GM12873 (cell line): ENCODE measurements at regions not wholly inside any gene's neighbourhood (a gene's known extent, or its start where the extent isn't known, plus 50 kb on each side); places are given as distances from the start of the nearest gene placed in this dataset.

ENCODE experiments used
- TF ChIP-seq, protein P1 (sequence below): IDR thresholded peaks from 2 replicates; pipeline ENCODE4 v1.5.1; 2012; ENCODE audit warnings: low read depth, mild to moderate bottlenecking, moderate library complexity, low read length, control low read depth; ENCODE audit not compliant: insufficient read depth; ENCODE audit errors: missing control alignments

DNA sequence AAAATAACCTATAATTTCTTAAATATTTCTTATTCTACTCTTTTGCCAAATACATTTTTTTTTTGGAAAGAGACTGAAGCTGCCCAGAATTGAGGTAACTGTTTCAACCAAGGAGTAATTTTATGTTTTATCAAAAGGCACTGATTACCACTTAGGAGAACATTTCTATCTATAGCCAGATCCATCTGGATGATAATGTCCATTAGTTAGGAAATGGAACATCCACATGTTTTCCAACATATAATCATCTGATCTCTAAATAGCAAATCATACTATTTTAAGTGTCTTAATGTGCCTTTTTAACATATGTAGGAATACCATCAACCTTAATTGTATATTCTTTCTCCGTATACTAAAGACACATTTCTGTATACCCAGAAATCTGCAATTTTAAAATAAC lies 1068.9 kb downstream of the NXPH1 start:
- TF ChIP-seq, protein P1, sequence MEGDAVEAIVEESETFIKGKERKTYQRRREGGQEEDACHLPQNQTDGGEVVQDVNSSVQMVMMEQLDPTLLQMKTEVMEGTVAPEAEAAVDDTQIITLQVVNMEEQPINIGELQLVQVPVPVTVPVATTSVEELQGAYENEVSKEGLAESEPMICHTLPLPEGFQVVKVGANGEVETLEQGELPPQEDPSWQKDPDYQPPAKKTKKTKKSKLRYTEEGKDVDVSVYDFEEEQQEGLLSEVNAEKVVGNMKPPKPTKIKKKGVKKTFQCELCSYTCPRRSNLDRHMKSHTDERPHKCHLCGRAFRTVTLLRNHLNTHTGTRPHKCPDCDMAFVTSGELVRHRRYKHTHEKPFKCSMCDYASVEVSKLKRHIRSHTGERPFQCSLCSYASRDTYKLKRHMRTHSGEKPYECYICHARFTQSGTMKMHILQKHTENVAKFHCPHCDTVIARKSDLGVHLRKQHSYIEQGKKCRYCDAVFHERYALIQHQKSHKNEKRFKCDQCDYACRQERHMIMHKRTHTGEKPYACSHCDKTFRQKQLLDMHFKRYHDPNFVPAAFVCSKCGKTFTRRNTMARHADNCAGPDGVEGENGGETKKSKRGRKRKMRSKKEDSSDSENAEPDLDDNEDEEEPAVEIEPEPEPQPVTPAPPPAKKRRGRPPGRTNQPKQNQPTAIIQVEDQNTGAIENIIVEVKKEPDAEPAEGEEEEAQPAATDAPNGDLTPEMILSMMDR, result no peak

DNA sequence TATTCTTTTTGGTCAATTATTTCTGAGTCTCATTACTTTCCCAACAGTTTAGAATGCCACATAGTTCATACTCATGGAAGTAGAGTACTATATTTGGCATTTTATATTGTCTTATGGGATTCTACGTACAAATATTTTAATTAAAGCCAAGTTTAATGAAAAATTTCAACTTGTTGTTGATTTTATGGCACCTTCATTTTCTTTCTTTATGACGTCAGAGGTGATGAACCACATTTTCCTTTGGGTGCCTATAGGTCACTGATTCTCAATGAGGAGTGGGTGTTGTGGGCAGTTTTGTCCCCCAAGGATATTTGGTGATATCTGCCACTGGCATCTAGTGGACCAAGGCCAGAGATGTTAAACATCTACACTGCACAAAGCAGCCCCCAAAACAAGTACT lies 1071.3 kb downstream of the NXPH1 start:
- TF ChIP-seq, protein P1, result no peak

- TF ChIP-seq, protein P1, result no peak
These were observed 1072.1 kb downstream of the NXPH1 start for GRCh38 chr7:9505516-9505915.

GRCh38 chr7:9507290-9507689 lies 1073.9 kb downstream of the NXPH1 start:
- TF ChIP-seq, protein P1, result no peak

DNA sequence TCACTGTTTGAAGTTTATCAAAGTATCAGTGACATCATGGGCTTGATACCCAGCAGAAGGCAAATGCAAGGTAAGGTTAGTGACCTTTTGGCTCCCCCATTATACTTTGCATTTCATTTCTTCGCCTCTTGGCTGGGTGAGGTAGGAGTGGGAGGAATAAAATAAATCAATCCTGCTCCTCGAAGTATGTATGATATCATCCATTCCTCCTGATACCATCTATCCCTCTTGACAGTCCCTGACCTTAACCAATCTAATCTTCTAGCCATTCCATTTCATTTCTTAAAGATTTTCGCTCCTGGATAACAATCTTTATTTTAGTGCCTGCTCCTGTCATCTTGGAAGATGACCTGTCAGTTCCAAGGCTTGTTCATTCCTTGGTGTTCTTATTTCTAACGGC lies 1083.3 kb downstream of the NXPH1 start:
- TF ChIP-seq, protein P1, result no peak

DNA sequence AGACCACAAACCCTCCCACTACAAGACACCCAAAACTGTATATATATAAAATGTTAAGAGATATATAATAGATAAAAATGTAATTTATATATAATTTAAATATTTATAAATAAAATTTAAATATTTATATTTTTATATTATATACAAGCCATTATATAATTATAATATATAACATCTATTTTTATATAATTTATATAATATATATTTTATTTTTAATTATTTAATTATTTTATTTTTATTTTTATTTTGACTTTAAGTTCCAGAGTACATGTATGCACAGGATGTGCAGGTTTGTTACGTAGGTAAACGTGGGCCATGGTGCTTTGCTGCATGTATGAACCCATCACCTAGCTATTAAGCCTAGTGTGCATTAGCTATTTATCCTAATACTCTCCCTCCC lies 1090.2 kb downstream of the NXPH1 start:
- TF ChIP-seq, protein P1, result no peak

DNA sequence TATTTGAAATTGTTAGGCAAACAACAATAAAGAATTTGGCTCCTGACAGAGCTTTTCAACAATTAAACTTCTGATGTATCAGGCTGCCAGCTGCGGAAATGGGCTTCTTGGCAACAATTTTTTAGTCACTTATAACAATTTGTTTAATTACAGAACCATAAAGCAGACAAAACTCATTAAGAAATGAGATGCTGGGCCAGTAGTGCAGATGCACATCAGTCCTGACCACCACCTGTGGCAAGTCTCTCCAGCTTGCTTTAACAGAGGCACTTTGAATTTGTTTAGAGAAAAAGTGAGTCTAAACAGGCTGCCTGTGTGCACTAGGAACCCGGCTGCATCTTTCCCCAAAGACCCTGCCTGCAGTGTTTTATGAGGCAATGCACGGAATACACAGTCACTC lies 1124.4 kb downstream of the NXPH1 start:
- TF ChIP-seq, protein P1, result no peak
